GM12892 (cell line): ENCODE measurements at regions not wholly inside any gene's neighbourhood (a gene's known extent, or its start where the extent isn't known, plus 50 kb on each side); places are given as distances from the start of the nearest gene placed in this dataset.

Source experiments
- POLR2A ChIP-seq: IDR thresholded peaks from 2 replicates; pipeline ENCODE4 v1.6.1; 2011; ENCODE audit warnings: low read depth, low read length, control low read depth
- TAF1 ChIP-seq: IDR thresholded peaks from 2 replicates; pipeline ENCODE4 v1.6.1; 2011; ENCODE audit warnings: low read depth, mild to moderate bottlenecking, control low read depth, low read length, borderline replicate concordance

DNA sequence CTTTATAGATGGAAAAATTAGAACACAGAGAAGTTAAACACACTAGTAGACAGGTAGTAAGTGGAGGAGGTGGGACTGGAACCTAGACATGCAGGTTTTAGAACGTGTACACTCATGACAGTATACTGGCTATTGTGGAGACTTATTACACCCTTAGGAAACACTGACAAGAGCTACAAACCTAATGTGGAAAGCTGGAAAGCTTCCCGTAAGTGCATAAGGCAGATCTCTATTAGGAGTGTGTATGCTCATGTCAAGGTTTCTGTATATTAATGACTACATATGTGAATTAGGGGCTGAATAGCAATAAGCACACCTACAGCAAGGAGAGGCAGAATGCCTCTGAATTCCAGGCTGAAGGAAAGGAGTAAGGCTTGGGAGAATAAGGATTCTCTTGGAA lies 82.6 kb upstream of the SLC24A5 start:
- no peak for TF ChIP-seq POLR2A
- TF ChIP-seq TAF1, result no peak
